Germinal center (tissue), 1 donor: ENCODE measurements at regions not wholly inside any gene's neighbourhood (a gene's known extent, or its start where the extent isn't known, plus 50 kb on each side); places are given as distances from the start of the nearest gene placed in this dataset.
"Not testable (repeated sequence)": the region's sequence is repeated elsewhere in the genome, so short reads cannot be mapped to it uniquely, and the experiment has no call there.

Source experiments
- DNase-seq: peaks from one replicate; pipeline ENCODE4 v3.0.0; 2012; ENCODE audit warnings: mixed read lengths, low spot score

DNA sequence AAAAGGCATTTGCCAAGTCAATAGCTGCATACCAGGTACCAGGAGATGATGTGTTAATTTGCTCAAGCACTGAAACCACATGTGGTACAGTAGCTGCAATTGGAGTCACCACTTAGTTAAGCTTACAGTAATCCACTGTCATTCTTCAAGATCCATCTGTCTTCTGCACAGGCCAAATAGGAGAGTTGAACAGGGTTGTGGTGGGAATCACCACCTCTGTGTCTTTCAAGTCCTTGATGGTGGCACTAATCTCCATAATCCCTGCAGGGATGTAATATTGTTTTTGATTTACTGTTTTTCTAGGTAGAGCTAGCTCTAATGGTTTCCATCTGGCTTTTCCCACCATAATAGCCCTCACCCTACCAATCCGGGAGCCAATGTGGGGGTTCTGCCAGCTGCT lies 91.9 kb downstream of the FCRL5 start:
- no peak for DNase-seq

DNA sequence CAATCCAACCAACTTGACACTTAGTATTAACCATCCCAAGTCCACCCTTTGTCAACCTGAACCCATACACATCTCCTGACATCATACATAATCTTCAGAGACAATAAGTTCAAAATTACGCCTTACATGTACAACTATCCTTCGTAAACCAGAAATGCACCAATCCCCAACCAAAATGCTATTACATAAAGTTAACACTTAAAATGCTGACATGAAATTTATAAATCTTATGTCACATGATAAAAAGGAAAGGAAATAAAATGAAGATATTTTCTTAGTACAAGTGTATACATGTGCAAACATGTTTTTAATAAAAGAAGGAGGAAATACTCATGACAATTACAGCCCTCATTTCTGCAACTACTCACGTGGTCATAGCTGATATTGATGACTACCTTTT lies 95.0 kb downstream of the FCRL5 start:
- no peak for DNase-seq

DNA sequence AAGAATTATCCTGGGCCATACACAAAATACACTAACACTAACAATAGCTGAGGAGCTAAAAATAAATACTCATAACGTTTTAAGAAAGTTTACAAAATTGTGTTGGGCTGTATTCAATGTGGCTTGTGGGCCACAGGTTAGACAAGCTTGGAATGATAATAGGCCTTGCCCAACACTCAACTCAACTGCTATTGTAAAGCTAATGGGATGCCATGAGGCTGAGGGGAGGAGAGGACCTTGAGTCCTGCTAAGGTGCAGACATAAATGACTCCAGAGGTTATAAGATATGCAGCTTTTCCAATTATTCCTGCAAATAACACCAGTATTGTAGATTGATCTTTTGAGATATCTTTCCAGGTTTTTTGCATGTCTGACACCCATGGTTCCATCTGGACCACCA lies 97.0 kb downstream of the FCRL5 start:
- DNase-seq: no peak

DNA sequence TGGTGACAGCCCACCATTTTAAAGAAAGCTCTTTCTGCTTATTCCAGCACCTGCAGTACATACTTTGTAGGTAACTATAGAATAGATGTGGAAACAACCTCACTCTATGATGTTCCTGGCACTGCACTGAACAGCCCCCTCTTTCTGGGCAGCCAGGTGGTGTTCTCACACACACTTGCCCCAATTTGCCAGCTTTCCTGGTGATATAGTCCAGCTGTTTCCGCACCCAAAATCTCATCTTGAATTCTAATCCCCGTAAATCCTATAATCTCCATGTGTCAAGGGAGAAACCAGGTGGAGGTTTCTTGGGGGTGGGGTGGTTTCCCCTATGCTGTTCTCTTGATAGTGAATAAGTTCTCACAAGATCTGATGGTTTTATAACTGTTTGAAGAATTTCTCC lies 102.2 kb downstream of the FCRL5 start:
- no peak for DNase-seq

DNA sequence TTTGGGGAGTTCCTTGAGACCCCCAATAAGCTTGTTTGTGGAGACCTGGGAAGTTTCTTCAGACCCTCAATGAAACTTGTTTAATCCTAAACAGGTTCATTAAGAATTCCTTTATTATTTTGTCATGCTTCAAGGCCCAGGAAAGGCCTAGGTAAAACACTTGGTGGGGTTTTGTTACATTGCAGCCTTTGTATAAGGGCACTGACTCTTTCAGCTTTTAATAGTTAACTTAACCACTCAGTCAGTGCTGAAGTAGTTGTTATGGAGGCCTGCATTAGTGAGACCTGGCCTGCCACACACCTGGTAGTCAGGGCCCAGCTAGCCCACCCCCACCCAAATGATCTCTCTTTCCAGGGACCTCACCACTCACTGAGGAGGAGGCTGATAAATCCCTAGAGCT lies 103.7 kb downstream of the FCRL5 start:
- no peak for DNase-seq

DNA sequence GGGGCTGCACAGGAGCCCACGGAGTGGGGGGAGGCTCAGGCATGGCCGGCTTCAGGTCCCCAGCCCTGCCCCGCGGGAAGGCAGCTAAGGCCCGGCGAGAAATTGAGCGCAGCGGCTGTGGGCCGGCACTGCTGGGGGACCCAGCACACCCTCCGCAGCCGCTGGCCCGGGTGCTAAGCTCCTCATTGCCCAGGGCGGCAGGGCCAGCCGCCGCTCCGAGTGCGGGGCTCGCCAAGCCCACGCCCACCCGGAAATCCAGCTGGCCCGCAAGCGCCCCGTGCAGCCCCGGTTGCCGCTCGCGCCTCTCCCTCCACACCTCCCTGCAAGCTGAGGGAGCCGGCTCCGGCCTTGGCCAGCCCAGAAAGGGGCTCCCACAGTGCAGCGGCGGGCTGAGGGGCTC lies 106.0 kb downstream of the FCRL5 start:
- not testable (repeated sequence) for DNase-seq

DNA sequence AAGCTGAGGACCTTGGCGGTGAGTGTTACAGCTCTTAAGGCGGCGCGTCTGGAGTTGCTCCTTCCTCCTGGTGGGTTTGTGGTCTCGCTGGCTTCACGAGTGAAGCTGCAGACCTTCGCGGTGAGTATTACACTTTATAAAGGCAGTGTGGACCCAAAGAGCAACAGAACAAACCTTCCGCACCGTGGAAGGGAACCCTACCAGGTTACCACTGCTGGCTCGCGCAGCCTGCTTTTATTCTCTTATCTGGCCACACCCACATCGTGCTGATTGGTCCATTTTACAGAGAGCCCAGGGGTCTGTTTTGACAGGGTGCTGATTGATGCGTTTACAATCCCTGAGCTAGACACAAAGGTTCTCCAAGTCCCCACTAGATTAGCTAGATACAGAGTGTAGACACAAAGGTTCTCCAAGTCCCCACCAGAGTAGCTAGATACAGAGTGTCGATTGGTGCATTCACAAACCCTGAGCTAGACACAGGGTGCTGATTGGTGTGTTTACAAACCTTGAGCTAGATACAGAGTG lies 106.6 kb downstream of the FCRL5 start:
- DNase-seq: not testable (repeated sequence)

DNA sequence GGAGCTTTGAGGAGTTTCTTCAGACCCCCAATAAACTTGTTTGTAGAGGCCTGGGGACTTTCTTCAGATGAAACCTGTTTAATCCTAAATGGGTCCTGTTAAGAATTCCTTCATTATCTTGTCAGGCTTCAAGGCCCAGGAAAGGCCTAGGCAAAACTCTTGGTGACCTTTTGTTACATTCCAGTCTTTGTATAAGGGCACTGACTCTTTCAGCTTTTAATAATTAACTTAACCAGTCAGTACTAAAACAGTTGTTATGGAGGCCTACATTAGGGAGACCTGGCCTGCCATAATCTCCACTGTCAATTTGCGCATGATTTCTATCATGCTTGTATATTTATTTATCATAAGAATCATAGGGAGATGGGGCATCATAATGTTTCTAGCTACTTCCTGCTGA lies 110.2 kb downstream of the FCRL5 start:
- DNase-seq: no peak

DNA sequence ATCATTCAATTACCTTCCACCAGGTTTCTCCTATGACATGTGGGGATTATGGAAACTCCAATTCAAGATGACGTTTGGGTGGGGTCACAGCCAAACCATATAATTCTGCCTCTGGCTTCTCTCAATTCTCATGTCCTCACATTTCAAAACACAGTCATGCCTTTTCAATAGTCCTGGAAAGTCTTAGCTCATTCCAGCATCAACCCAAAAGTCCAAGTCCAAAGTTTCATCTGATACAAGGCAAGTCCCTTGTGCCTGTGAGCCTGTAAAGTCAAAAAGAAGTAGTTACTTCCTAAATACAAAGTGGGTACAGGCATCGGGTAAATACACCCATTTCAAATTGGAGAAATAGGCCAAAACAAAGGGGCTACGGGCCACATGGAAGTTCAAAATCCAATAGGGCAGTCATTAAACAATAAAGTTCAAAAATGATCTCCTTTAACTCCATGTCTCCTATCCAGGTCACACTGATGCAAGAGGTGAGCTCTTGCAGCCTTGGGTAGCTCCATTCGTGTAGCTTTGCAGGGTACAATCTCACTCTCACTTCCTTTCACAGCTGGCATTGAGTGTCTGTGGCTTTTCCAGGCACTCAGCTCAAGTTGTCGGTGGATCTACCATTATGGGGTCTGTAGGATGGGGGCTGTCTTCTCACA lies 112.9 kb downstream of the FCRL5 start:
- no peak for DNase-seq

DNA sequence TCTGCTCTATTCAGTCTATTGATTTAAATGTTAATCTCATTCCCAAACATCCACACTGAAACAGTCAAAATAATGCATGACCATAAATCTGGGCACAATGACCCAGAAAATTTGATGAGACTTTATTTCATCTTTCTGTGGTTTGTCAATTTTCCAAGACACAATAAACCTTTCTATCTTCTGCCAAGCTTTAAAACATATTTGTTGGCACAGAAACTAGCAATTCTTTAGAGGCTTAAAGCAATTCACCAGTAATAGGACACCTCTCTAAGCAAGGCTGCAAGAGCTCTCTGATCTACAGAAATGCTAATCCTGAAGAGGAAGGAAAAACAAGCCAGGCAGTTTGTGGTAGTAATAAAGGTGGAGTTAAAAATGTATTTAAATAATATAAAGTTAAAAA lies 113.7 kb downstream of the FCRL5 start:
- no peak for DNase-seq

DNA sequence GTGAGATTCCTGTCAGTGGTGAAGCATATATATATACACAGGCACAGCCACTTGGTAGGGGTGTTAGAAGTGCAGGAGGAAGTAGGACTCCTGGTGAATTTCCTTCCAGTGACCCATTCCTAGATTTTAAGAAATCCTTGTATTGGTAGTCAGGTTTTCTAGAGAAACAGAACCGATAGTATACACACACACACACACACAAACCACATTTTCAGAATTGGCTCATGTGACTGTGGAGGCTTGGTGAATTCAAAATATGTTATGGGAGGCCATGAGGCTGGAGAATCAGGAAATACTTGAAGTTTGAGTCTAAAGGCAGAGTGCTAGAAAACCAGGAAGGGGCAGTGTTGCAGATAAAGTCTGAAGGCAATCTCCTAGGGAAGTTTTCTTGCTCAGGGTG lies 114.2 kb downstream of the FCRL5 start:
- DNase-seq: no peak

DNA sequence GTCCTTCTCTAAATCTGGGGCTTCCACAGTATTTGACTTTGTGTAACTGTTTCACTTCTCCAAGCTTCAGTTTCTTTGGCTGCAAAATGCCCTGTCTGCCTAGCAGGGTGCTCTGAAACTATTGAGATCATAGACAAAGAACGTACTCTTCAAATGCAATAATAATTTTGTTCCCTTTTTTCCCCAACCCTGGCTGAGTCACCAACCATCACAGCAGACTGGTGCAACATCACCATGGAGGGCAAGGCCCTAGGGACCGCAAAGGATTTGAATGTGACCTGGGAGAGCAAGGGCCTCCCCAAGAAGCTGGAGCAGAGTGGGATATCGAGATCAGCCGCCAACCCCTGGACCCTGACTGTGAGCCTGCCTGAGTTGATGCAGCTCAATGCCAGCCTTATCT lies 115.0 kb downstream of the FCRL5 start:
- no peak for DNase-seq

DNA sequence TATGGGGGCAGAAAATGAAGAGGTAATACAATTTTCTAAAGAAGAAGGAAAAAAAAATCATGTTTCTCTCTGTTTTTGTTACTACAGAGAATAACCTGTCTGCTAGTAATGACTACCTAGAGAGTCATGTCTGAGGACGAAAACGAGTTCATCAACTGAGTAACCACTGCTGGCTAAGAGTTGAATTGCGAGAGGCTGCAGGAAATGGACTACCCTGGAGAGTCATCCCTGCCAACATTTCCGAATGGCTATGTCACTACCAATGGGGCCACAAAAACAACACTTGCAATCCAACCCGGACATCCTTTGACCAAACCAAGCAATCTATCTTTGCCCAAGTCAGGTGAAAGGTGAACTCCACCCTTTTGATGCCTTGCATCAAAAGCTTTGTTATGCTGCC lies 120.6 kb downstream of the FCRL5 start:
- no peak for DNase-seq

DNA sequence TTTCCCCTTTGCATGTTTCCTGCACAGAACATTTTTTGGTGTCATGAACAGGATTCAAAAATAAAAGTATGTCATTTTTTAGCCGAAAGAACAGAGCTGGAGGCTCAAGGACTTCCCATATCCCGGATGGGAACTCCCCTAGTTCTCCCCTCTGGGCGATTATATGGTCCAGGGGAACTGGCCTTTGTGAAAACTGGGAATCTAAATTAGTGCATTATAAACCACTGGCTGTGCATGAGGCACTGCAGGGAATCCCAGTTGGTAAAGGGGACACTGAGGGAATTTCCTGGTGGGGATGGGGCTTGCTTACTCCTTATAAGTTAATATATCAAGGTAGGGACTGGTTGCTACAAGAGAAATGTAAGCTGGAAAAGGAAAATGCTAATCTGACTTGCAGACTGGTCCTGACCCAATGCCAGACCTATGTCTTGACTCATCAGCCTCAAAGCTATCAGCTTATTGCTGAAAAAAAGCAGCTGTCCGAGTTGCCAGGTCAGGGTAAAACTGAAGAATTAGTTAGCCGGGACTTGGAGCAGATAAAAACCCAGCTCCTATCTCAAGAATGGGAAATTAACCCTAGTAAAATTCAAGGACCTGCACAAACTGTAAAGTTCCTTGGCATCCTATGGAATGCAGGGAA lies 122.6 kb downstream of the FCRL5 start:
- DNase-seq: no peak

DNA sequence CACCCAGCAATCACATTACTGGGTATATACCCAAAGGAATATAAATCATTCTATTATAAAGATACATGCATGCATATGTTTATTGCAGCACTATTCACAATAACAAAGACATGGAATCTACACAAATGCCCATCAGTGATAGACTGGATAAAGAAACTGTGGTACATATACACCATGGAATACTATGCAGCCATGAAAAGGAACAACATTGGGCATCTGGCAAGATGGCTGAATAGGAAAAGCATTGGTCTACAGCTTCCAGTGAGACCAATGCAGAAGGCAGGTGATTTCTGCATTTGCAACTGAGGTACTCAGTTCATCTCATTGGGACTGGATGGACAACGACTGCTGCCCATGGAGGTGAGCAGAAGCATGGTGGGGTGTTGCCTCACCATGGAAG lies 128.6 kb downstream of the FCRL5 start:
- not testable (repeated sequence) for DNase-seq

DNA sequence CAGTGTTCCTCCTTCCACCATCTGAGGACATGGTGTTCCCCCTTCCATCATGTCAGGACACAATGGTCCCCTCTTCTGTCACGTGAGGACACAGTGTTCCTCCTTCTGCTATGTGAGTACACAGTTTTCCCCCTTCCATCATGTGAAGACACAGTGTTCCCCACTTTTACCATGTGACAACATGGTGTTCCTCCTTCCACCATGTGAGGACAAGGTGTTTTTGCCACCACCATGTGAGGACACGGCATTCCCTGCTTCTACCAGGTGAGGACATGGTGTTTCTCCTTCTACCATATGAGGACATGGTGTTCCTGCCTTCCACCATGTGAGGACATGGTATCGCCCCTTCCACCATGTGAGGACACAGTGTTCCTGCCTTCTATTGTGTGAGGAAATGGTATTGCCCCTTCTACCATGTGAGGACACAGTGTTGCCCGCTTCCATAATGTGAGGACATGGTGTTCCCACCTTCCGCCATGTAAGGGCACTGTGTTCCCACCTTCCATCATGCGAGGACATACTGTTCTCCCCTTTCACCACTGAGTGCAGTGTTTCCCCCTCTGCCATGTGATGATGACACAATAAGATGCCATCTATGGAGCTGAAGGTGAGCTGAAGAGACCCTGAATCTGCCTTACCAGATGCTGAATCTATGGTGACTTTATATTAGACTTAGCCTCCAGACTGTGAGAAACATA lies 132.3 kb downstream of the FCRL5 start:
- DNase-seq: no peak

DNA sequence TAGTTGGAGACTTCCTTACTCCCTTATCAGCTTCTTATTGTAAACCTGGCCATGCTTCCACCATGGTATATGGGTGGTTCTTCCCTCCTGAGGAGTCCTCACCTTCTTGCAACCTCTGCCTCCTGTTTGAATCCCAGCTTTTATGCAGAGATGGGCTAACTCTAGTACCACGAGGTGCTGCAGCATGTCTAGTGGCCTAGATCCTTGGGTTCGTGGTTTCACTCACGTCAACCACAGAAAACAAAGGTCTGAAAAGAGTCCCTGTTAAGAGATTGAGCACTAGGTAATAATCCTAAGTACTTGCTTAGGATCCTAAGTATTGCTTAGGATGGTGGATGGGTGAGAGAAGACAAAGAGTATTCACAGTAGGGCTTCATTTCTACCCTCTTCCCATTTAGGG lies 133.7 kb downstream of the FCRL5 start:
- no peak for DNase-seq

DNA sequence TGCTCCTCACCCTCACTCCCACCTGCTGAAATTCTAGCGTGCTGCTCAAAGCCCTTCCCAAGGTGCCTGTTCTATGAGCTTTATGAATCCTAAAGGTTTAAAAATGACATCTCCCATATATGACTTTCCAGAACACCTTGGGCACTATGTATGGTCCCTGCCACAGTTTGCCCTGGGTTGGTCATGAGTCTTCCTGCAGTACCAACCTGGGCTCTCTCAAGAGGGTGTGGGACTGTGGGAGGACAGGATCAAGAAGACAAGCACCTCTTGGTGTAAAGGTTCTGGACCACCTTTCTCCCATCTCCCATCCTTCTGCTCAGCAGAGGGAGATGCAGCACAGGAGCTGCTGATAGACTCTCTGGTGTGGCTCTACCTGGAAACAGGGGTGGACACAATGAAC lies 134.1 kb downstream of the FCRL5 start:
- no peak for DNase-seq

DNA sequence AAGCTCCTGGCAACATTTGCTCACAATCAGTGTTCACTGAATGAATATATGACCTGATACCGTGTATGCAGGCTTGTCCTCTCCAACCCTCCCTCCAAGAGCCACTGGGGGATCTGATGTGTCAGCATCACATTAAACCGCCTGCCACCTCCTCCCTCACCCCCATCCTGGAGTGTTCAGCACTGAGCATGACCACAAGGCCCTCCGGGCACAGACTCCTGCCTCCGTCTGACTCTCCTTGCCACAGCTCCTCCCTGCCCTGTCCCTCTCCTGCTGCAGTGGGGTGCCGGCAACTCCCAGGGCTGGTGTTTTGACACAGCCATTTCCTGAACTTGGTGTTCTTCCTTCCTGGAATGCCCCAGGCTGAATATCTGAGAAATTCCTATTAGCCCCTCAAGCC lies 136.7 kb downstream of the FCRL5 start:
- DNase-seq: no peak

DNA sequence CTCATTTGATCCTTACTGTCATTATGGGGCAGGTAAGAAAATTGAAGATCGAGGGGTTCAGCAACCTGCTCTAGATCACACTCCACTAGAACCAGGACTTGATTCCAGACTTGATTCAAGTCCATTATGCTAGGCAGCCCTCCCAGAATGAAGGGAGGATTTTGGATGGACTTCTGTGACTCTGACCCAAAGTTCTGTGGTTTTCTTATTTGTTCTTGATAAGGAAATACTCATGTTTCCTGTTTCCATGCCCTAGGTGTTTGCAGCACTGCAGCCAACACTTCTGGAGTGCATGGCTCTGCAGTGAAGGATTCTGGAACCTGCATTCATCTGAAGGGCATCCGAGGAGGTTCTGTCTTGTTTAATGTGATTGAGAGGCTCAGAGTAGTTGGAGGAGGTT lies 140.0 kb downstream of the FCRL5 start:
- DNase-seq: no peak

DNA sequence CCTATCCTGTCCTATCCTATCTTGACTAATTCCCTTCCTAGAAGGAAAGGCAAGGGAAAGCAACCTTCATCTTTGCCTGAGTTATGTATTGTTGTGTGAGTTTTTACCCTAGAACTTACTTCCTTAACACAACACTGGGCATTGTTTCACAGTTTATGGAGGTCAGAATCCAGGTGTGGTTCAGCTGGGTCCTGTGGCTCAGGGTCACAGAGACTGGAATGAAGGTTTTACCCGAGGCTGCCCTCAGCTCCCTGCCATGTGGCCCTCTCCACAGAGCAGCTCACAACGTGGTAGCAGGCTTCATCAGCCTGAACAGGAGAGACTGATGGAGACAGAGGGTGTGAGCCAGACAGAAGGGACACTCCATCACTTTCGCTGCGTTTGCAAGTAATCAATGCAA lies 140.5 kb downstream of the FCRL5 start:
- DNase-seq: no peak

DNA sequence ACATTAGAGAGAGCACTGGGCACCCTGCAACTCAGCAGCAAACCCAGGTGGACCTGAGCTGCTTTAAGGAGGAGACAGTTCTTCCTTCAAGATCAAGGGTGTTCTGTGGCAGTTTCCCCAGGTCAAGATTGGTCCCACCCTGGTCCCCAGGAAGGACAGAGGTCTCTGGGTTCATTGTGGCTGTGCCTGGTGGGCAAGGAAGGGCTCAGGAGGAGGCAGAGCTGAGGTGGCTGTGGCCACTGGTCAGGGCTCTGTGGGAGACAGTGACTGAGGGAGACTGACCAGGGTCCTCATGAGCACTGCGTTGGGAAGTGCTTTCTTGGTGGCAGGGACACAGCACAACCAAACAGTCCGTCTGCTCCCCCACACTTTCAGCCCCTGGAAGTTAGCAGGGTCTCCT lies 141.3 kb downstream of the FCRL5 start:
- no peak for DNase-seq

DNA sequence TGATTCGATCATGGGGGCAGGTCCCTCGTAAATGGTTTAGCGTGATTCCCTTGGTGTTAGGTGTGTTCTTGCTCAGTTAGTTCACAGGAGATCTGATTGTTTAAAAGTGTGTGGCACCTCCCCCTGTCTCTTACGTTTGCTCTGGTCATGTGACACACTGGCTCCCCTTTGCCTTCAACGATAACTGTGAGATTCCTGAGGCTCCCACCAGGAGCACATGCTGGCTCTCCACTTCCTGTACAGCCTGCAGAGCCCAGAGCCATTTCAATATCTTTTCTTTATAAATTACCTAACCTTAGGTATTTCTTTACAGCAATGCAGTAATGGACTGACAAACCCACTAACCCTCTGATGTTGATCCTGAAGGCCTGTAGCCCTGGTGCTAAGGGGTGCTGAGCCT lies 141.9 kb downstream of the FCRL5 start:
- no peak for DNase-seq
